Mesenchymal stem cell (in vitro differentiated cells and primary cell): ENCODE measurements at regions not wholly inside any gene's neighbourhood (a gene's known extent, or its start where the extent isn't known, plus 50 kb on each side); places are given as distances from the start of the nearest gene placed in this dataset.

Experiments
- DNase-seq: peaks from one replicate; pipeline ENCODE4 v3.0.0-alpha.2; 2013
- H2AFZ ChIP-seq: one replicate; pipeline ENCODE4 v1.6.1; 2013; ENCODE audit warnings: low read depth, mild to moderate bottlenecking, control low read depth, inconsistent platforms, low read length, moderate library complexity
- H2AK5ac ChIP-seq: 2 replicates; pipeline ENCODE4 v1.6.1; 2013; ENCODE audit warnings: low read length, moderate library complexity, mild to moderate bottlenecking, inconsistent platforms; ENCODE audit not compliant: severe bottlenecking
- H2BK120ac ChIP-seq: one replicate; pipeline ENCODE4 v1.6.1; 2013; ENCODE audit warnings: low read depth, mild to moderate bottlenecking, inconsistent platforms, low read length, moderate library complexity
- H2BK12ac ChIP-seq, 2 experiments: one replicate each; pipeline ENCODE4 v1.6.1; 2013; ENCODE audit warnings: inconsistent platforms in 2 of 2, low read length in 2 of 2, mild to moderate bottlenecking in 2 of 2, moderate library complexity in 2 of 2, control low read depth in 1 of 2
- H2BK15ac ChIP-seq: one replicate; pipeline ENCODE4 v1.6.1; 2013; ENCODE audit warnings: mild to moderate bottlenecking, low read depth, inconsistent platforms; ENCODE audit not compliant: poor library complexity, severe bottlenecking
- H2BK5ac ChIP-seq: 2 replicates; pipeline ENCODE4 v1.6.1; 2013; ENCODE audit warnings: low read depth, mild to moderate bottlenecking, low read length, control low read depth, inconsistent platforms; ENCODE audit not compliant: poor library complexity, severe bottlenecking
- H3K14ac ChIP-seq, 2 experiments: one replicate each; pipeline ENCODE4 v1.6.1; 2013; ENCODE audit warnings: inconsistent platforms in 2 of 2, low read length in 2 of 2, control low read depth in 1 of 2, mild to moderate bottlenecking in 1 of 2, moderate library complexity in 1 of 2
- H3K18ac ChIP-seq, 2 experiments: one replicate each; pipeline ENCODE4 v1.6.1; 2013; ENCODE audit warnings: inconsistent platforms in 2 of 2, low read length in 2 of 2, control low read depth in 1 of 2, low read depth in 1 of 2, mild to moderate bottlenecking in 1 of 2
- H3K23ac ChIP-seq, 2 experiments: one replicate each; pipeline ENCODE4 v1.6.1; 2013; ENCODE audit warnings: inconsistent platforms in 2 of 2, low read length in 2 of 2, mild to moderate bottlenecking in 2 of 2, moderate library complexity in 2 of 2, control low read depth in 1 of 2
- H3K27ac ChIP-seq: 2 replicates; pipeline ENCODE4 v1.5.1; 2013; ENCODE audit warnings: mild to moderate bottlenecking, moderate library complexity, low read length, control low read depth, inconsistent platforms; ENCODE audit not compliant: poor library complexity, severe bottlenecking
- H3K27me3 ChIP-seq, 2 experiments: 2 replicates each; pipeline versions ENCODE4 v1.6.1 to v1.7.0; 2013; ENCODE audit warnings: low read length in 2 of 2, mild to moderate bottlenecking in 2 of 2, moderate library complexity in 2 of 2, control low read depth in 1 of 2, inconsistent platforms in 1 of 2; ENCODE audit not compliant: control insufficient read depth in 1 of 2, insufficient read depth in 1 of 2
- H3K36me3 ChIP-seq, 2 experiments: 2 replicates each; pipeline versions ENCODE4 v1.6.1 to v1.7.0; 2013; ENCODE audit warnings: low read length in 2 of 2, control low read depth in 1 of 2, inconsistent platforms in 1 of 2, low read depth in 1 of 2, mild to moderate bottlenecking in 1 of 2; ENCODE audit not compliant: insufficient read depth in 2 of 2, control insufficient read depth in 1 of 2
- H3K4ac ChIP-seq, 2 experiments: one replicate each; pipeline ENCODE4 v1.6.1; 2013; ENCODE audit warnings: inconsistent platforms in 2 of 2, low read length in 2 of 2, mild to moderate bottlenecking in 2 of 2, moderate library complexity in 2 of 2, control low read depth in 1 of 2, low read depth in 1 of 2
- H3K4me1 ChIP-seq: 2 replicates; pipeline ENCODE4 v1.6.1; 2013; ENCODE audit warnings: low read depth, low read length, control low read depth; ENCODE audit not compliant: control insufficient read depth, insufficient read depth
- H3K4me2 ChIP-seq: 2 replicates; pipeline ENCODE4 v1.6.1; 2013; ENCODE audit warnings: low read length, mild to moderate bottlenecking, inconsistent platforms; ENCODE audit not compliant: poor library complexity, severe bottlenecking
- H3K4me3 ChIP-seq, 2 experiments: 2 replicates each; pipeline versions ENCODE4 v1.5.1 to v1.7.0; 2013; ENCODE audit warnings: low read length in 2 of 2, mild to moderate bottlenecking in 2 of 2, control low read depth in 1 of 2, low read depth in 1 of 2; ENCODE audit not compliant: insufficient read depth in 1 of 2
- H3K79me1 ChIP-seq: replicated peaks from 2 replicates; pipeline ENCODE4 v1.6.1; 2013; ENCODE audit warnings: mild to moderate bottlenecking, control low read depth, low read length, inconsistent platforms; ENCODE audit not compliant: poor library complexity, severe bottlenecking
- H3K9ac ChIP-seq: 2 replicates; pipeline ENCODE4 v1.7.0; 2013; ENCODE audit warnings: mild to moderate bottlenecking, low read length, moderate library complexity
- H3K9me3 ChIP-seq: 2 replicates; pipeline ENCODE4 v1.7.0; 2013; ENCODE audit warnings: mild to moderate bottlenecking, low read length; ENCODE audit not compliant: control insufficient read depth
- H4K8ac ChIP-seq: one replicate; pipeline ENCODE4 v1.6.1; 2013; ENCODE audit warnings: inconsistent platforms, mild to moderate bottlenecking, low read length, moderate library complexity
- H4K91ac ChIP-seq: one replicate; pipeline ENCODE4 v1.6.1; 2013; ENCODE audit warnings: mild to moderate bottlenecking, low read length, inconsistent platforms
- WGBS: methylation state at CpG from one replicate; pipeline ENCODE4 v1.1.7; 2013; ENCODE audit warnings: mixed read lengths; 5-methylcytosine and 5-hydroxymethylcytosine counted together

DNA sequence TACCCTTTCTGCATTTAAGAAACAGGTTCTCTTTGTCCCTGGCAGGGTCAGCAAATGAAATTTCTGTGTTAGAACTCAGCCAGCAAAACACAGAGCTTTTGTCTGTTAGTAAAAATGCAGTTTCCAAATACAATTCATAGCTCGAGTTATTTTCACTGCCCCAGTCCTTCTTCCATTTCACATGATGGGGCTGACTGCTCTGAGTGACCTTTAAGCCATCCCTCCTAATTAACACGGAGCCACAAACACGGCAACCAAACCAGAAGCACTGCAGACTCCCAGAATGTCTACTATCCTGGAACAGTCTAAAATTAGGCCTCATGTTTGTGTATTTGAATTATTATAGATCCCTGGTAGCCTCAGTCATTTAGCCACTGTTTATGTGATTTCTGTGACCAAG lies 99.1 kb upstream of the RGS4 start:
- Histone ChIP-seq H2BK12ac (no peak overlapping the region), H3K27me3 (no peaks in the 10 kb centered on the region), H3K9ac (no peak overlapping the region), H3K27ac (no peak overlapping the region), H3K14ac (no peak overlapping the region), H3K4me3 (no peak overlapping the region), H3K18ac (no peak overlapping the region), H4K91ac (no peak overlapping the region), H3K4me1 (peaks cover 5% of the 10 kb centered on the region), H2BK120ac (no peak overlapping the region), H3K9me3 (no peaks in the 10 kb centered on the region), H2BK15ac (no peak overlapping the region), H4K8ac (no peak overlapping the region), H3K79me1 (no peaks in the 10 kb centered on the region), H3K4me2 (no peak overlapping the region), H2AFZ (no peak overlapping the region), H3K4ac (no peak overlapping the region), H3K23ac (no peak overlapping the region), H2BK5ac (no peak overlapping the region), H3K36me3 (no peaks in the 10 kb centered on the region), H2AK5ac (no peak overlapping the region)
- 38% methylated on average over 2 of the region's 3 CpGs for WGBS
- no peak for DNase-seq

- H3K14ac ChIP-seq, result no peak overlapping the region
- H4K91ac ChIP-seq, result no peak overlapping the region
- H3K36me3 ChIP-seq, result no peaks in the 10 kb centered on the region
- no peak overlapping the region for H2BK12ac ChIP-seq
- 17% methylated on average over 1 of the region's 1 CpG for WGBS
- no peak overlapping the region for H3K18ac ChIP-seq
- no peak overlapping the region for H3K4me2 ChIP-seq
- H2AFZ ChIP-seq, result no peak overlapping the region
- H4K8ac ChIP-seq, result no peak overlapping the region
- no peak overlapping the region for H3K23ac ChIP-seq
- H3K9me3 ChIP-seq, result peaks cover 9% of the 10 kb centered on the region
- H3K4ac ChIP-seq, result no peak overlapping the region
- no peak overlapping the region for H2BK5ac ChIP-seq
- no peaks in the 10 kb centered on the region for H3K27me3 ChIP-seq
- H3K4me3 ChIP-seq, result no peak overlapping the region
- no peaks in the 10 kb centered on the region for H3K79me1 ChIP-seq
- DNase-seq, result no peak
- H2BK15ac ChIP-seq, result no peak overlapping the region
- H2AK5ac ChIP-seq, result no peak overlapping the region
- no peak overlapping the region for H3K27ac ChIP-seq
- no peak overlapping the region for H2BK120ac ChIP-seq
- H3K4me1 ChIP-seq, result no peaks in the 10 kb centered on the region
- no peak overlapping the region for H3K9ac ChIP-seq
Observed at GRCh38 chr1:162966613-162967012, 102.5 kb upstream of the RGS4 start.

- Histone ChIP-seq H2AK5ac (no peak overlapping the region), H2BK120ac (no peak overlapping the region), H3K23ac (no peak overlapping the region), H3K18ac (no peak overlapping the region), H3K9me3 (peaks cover 9% of the 10 kb centered on the region), H2BK12ac (no peak overlapping the region), H3K4me2 (no peak overlapping the region), H3K4me3 (no peak overlapping the region), H3K4ac (no peak overlapping the region), H3K27me3 (no peaks in the 10 kb centered on the region), H2BK5ac (no peak overlapping the region), H3K4me1 (no peaks in the 10 kb centered on the region), H2BK15ac (no peak overlapping the region), H4K8ac (no peak overlapping the region), H3K27ac (no peak overlapping the region), H4K91ac (no peak overlapping the region), H3K14ac (no peak overlapping the region), H3K9ac (no peak overlapping the region), H3K79me1 (no peaks in the 10 kb centered on the region), H2AFZ (no peak overlapping the region), H3K36me3 (no peaks in the 10 kb centered on the region)
- 95% methylated on average over 2 of the region's 3 CpGs for WGBS
- no peak for DNase-seq
Observed at GRCh38 chr1:162964901-162965300, 103.9 kb upstream of the CCDC190 start.

GRCh38 chr1:162956922-162957321 lies 95.9 kb upstream of the CCDC190 start:
- H3K27ac ChIP-seq, result no peak overlapping the region
- H3K27me3 ChIP-seq, result no peaks in the 10 kb centered on the region
- H2AK5ac ChIP-seq, result peak overlapping the region; percentile 81

More at GRCh38 chr1:162956922-162957321, 95.9 kb upstream of the CCDC190 start:
- H3K4ac ChIP-seq, result no peak overlapping the region
- no peak overlapping the region for H4K8ac ChIP-seq
- H3K9me3 ChIP-seq, result no peaks in the 10 kb centered on the region
- H4K91ac ChIP-seq, result no peak overlapping the region
- H3K14ac ChIP-seq, result no peak overlapping the region
- no peaks in the 10 kb centered on the region for H3K4me1 ChIP-seq
- H3K4me3 ChIP-seq, result no peak overlapping the region
- no peak overlapping the region for H2BK5ac ChIP-seq
- H2BK15ac ChIP-seq, result no peak overlapping the region
- H3K79me1 ChIP-seq, result no peaks in the 10 kb centered on the region
- no peak overlapping the region for H3K18ac ChIP-seq
- 34% methylated on average over 2 of the region's 2 CpGs for WGBS
- H2AFZ ChIP-seq, result no peak overlapping the region
- DNase-seq, result peak; percentile 37
- H3K36me3 ChIP-seq, result no peaks in the 10 kb centered on the region
- H2BK120ac ChIP-seq, result no peak overlapping the region
- H3K23ac ChIP-seq, result no peak overlapping the region
- no peak overlapping the region for H3K9ac ChIP-seq
- H2BK12ac ChIP-seq, result no peak overlapping the region
- peak overlapping the region; percentile 29 for H3K4me2 ChIP-seq
